Panc1 (cell line): ENCODE measurements at regions not wholly inside any gene's neighbourhood (a gene's known extent, or its start where the extent isn't known, plus 50 kb on each side); places are given as distances from the start of the nearest gene placed in this dataset.

Experiments
- CTCF ChIP-seq: fragments of 450-650 bp; IDR thresholded peaks from 2 replicates; pipeline ENCODE4 v1.5.1; 2017; ENCODE audit warnings: mild to moderate bottlenecking
- POLR2AphosphoS5 ChIP-seq: IDR thresholded peaks from 2 replicates; pipeline ENCODE4 v1.6.1; 2012; ENCODE audit warnings: mild to moderate bottlenecking, low read depth, low read length, moderate library complexity
- REST ChIP-seq, 2 experiments: IDR thresholded peaks; 2 replicates each; pipeline ENCODE4 v1.6.1; 2011 to 2012; ENCODE audit warnings: low read depth in 2 of 2, control low read depth in 1 of 2, low read length in 1 of 2, mild to moderate bottlenecking in 1 of 2, moderate library complexity in 1 of 2; ENCODE audit not compliant: insufficient read depth in 1 of 2
- TCF7L2 ChIP-seq: IDR thresholded peaks from 2 replicates; pipeline ENCODE4 v1.6.1; 2011; ENCODE audit warnings: mild to moderate bottlenecking, low read depth, low read length, inconsistent platforms

GRCh38 chr17:5699814-5700213 is 115.5 kb upstream of the NLRP1 start:
- TF ChIP-seq CTCF (no peak), POLR2AphosphoS5 (no peak), TCF7L2 (no peak), REST (IDR thresholded peaks at IDR 0.05; ENCODE audit: insufficient read depth in 1 of 2, low read depth in 2 of 2, low read length in 1 of 2) (no peak)
